ENCODE measurements at regions not wholly inside any gene's neighbourhood (a gene's known extent, or its start where the extent isn't known, plus 50 kb on each side); places are given as distances from the start of the nearest gene placed in this dataset.

DNA sequence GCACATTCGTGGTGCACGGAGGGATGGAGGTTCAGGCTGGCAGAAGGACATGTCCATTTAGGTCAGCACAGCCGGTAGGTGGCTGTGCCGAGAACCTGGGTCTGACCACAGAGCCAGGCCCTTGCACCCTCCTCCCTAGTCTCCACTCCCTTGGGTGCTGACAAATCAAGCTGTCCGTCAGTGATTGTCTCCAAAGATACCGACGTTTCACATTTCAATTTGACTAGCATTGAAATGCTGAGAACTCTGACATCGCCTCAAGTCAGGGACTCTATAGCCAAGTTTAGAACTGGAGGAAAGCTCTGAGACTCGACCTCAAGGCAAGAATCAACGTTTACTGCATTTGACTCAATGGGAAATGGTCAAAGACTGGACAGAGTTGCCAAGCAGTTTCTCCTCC, 1321.1 kb downstream of the TBC1D22A start:
- no peak for TF ChIP-seq HNF1A (IDR thresholded peaks at IDR 0.05; ENCODE audit: low read depth)
- TF ChIP-seq HNF1A (CRISPR knock-in tag; IDR thresholded peaks at IDR 0.05; ENCODE audit: borderline replicate concordance), result no peak
- TF ChIP-seq RCOR2 (CRISPR knock-in tag; IDR thresholded peaks at IDR 0.05), result no peak
- TF ChIP-seq CTCF (CRISPR knock-in tag; IDR thresholded peaks at IDR 0.05), result no peak
- no peak for TF ChIP-seq GATA4 (IDR thresholded peaks at IDR 0.05; ENCODE audit: borderline replicate concordance, low read depth)
- TF ChIP-seq HMG20B (CRISPR knock-in tag; conservative IDR thresholded peaks at IDR 0.05), result no peak
- TF ChIP-seq SAFB2 (CRISPR knock-in tag; IDR thresholded peaks at IDR 0.05; ENCODE audit: borderline replicate concordance, low read depth), result no peak
- TF ChIP-seq TCF12 (IDR thresholded peaks at IDR 0.05), result no peak
- no peak for TF ChIP-seq TCF12 (CRISPR knock-in tag; IDR thresholded peaks at IDR 0.05)
- no peak for TF ChIP-seq ZKSCAN1 (IDR thresholded peaks at IDR 0.05; ENCODE audit: low read length)
- no peak for TF ChIP-seq RAD51 (IDR thresholded peaks at IDR 0.05; ENCODE audit: borderline replicate concordance)
- no peak for TF ChIP-seq POLR2AphosphoS5 (IDR thresholded peaks at IDR 0.05; ENCODE audit: low read depth, low read length)

Data from HepG2 (cell line).